ENCODE measurements at regions not wholly inside any gene's neighbourhood (a gene's known extent, or its start where the extent isn't known, plus 50 kb on each side); places are given as distances from the start of the nearest gene placed in this dataset.

GRCh38 chr16:49919327-49919726, 63.4 kb upstream of the ZNF423 start:
- Histone ChIP-seq H2BK120ac (ENCODE audit: low read depth, low read length, poor library complexity, severe bottlenecking) (no peak overlapping the region), H3K9ac (ENCODE audit: extremely low read depth, insufficient read length, low read length) (no peak overlapping the region), H3K4me1 (ENCODE audit: insufficient read depth, low read length) (no peaks in the 10 kb centered on the region), H3K27me3 (ENCODE audit: insufficient read depth, low read length) (no peaks in the 10 kb centered on the region), H4K5ac (ENCODE audit: insufficient read length, low read depth, low read length) (no peak overlapping the region), H3K4me2 (ENCODE audit: insufficient read depth, insufficient read length, low read length) (no peak overlapping the region), H4K91ac (ENCODE audit: insufficient read length, low read depth, low read length) (no peak overlapping the region), H2AK5ac (ENCODE audit: insufficient read length, low read length) (no peak overlapping the region), H3K23me2 (ENCODE audit: insufficient read length, low read depth, low read length, poor library complexity, severe bottlenecking) (no peaks in the 10 kb centered on the region), H3T11ph (ENCODE audit: low read length) (no peak overlapping the region), H2BK15ac (ENCODE audit: low read depth, low read length) (no peak overlapping the region), H3K56ac (ENCODE audit: insufficient read length, low read depth, low read length) (no peak overlapping the region), H3K18ac (ENCODE audit: insufficient read length, low read depth, low read length) (no peak overlapping the region), H3K4ac (ENCODE audit: low read depth, low read length) (no peak overlapping the region), H2BK12ac (ENCODE audit: insufficient read length, low read depth, low read length) (no peak overlapping the region), H2BK20ac (ENCODE audit: low read depth, low read length, poor library complexity, severe bottlenecking) (no peak overlapping the region), H2BK5ac (ENCODE audit: insufficient read length, low read length) (no peak overlapping the region), H3K14ac (ENCODE audit: insufficient read depth, low read length) (no peak overlapping the region), H3K27ac (ENCODE audit: insufficient read length, low read depth, low read length) (no peak overlapping the region), H4K20me1 (ENCODE audit: control insufficient read depth, insufficient read depth, insufficient read length) (no peaks in the 10 kb centered on the region), H3K23ac (ENCODE audit: insufficient read length, low read depth, low read length) (no peak overlapping the region), H4K8ac (replicated peaks; ENCODE audit: insufficient read length, low read depth, low read length) (no peak overlapping the region), H2AFZ (ENCODE audit: low read length) (no peak overlapping the region), H3K9me3 (ENCODE audit: control insufficient read depth, low read depth, low read length) (no peaks in the 10 kb centered on the region), H3K79me2 (ENCODE audit: insufficient read depth, low read length) (no peaks in the 10 kb centered on the region), H3K79me1 (ENCODE audit: insufficient read depth, low read depth, low read length, poor library complexity, severe bottlenecking) (no peaks in the 10 kb centered on the region)
- no peak for DNase-seq
- TF ChIP-seq, protein P1, sequence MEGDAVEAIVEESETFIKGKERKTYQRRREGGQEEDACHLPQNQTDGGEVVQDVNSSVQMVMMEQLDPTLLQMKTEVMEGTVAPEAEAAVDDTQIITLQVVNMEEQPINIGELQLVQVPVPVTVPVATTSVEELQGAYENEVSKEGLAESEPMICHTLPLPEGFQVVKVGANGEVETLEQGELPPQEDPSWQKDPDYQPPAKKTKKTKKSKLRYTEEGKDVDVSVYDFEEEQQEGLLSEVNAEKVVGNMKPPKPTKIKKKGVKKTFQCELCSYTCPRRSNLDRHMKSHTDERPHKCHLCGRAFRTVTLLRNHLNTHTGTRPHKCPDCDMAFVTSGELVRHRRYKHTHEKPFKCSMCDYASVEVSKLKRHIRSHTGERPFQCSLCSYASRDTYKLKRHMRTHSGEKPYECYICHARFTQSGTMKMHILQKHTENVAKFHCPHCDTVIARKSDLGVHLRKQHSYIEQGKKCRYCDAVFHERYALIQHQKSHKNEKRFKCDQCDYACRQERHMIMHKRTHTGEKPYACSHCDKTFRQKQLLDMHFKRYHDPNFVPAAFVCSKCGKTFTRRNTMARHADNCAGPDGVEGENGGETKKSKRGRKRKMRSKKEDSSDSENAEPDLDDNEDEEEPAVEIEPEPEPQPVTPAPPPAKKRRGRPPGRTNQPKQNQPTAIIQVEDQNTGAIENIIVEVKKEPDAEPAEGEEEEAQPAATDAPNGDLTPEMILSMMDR (conservative IDR thresholded peaks at IDR 0.05) = no peak
- H3K36me3 Mint-ChIP-seq (ENCODE audit: insufficient read depth in 1 of 3, low read depth in 3 of 3) = no peaks in the 10 kb centered on the region
- H3K9me3 Mint-ChIP-seq = no peaks in the 10 kb centered on the region; a peak in 1 of 5 replicates
- WGBS (ENCODE audit: extremely low coverage, insufficient read length, low lambda C conversion rate) = no CpG with 5 or more reads among the region's 3 CpGs
- no peak overlapping the region for H3K4me3 Mint-ChIP-seq
- H3K4me1 Mint-ChIP-seq = peaks cover 4 to 6% of the 10 kb centered on the region in 2 experiments
- peaks cover 4% of the 10 kb centered on the region for H3K27me3 Mint-ChIP-seq (ENCODE audit: low read depth)
- no peak overlapping the region for H3K27ac Mint-ChIP-seq

Data from H9 (cell line).